Omental fat pad (tissue), 3 donors: ENCODE measurements at regions not wholly inside any gene's neighbourhood (a gene's known extent, or its start where the extent isn't known, plus 50 kb on each side); places are given as distances from the start of the nearest gene placed in this dataset.

Source experiments
- ATAC-seq: fragments of 150-250 bp; one replicate; pipeline ENCODE4 v1.9.1; 2016; ENCODE audit warnings: mild to moderate bottlenecking, moderate library complexity; ENCODE audit not compliant: low FRiP score
- DNase-seq: peaks from one replicate; pipeline ENCODE4 v3.0.0-alpha.2; 2019; ENCODE audit warnings: low spot score
- CTCF ChIP-seq, 3 donors: fragments of 450-650 bp; IDR thresholded peaks; one replicate each; pipeline ENCODE4 v1.5.1; 2016 to 2017; ENCODE audit warnings: antibody characterized with exemption in 3 of 3, mild to moderate bottlenecking in 3 of 3, moderate library complexity in 2 of 3

- DNase-seq (no peak), ATAC-seq (no peak)
- TF ChIP-seq CTCF (IDR thresholded peaks at IDR 0.05) = no peak
Observed at GRCh38 chr9:91144769-91145168, 216.9 kb downstream of the AUH start.

DNA sequence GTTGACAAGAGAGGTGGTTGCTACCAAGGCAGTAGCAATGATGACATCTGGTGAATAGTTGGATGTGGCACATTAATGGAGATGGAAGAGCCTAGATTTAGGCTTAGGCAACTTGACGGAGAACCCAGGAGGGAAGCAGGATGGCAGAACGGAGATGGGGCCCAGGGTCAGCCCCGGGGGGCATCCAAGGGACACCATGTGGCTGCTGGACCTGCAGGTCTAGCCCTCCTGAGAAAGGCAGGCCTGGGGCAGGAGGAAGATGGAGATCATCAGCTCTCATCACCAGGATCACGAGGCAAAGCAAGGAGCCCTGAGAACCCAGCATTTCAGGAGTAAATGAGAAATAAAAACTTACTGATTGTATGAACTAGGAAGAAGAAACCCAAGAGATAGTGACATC lies 216.2 kb downstream of the AUH start:
- DNase-seq (no peak), ATAC-seq (no peak)
- no peak for TF ChIP-seq CTCF (IDR thresholded peaks at IDR 0.05)

DNA sequence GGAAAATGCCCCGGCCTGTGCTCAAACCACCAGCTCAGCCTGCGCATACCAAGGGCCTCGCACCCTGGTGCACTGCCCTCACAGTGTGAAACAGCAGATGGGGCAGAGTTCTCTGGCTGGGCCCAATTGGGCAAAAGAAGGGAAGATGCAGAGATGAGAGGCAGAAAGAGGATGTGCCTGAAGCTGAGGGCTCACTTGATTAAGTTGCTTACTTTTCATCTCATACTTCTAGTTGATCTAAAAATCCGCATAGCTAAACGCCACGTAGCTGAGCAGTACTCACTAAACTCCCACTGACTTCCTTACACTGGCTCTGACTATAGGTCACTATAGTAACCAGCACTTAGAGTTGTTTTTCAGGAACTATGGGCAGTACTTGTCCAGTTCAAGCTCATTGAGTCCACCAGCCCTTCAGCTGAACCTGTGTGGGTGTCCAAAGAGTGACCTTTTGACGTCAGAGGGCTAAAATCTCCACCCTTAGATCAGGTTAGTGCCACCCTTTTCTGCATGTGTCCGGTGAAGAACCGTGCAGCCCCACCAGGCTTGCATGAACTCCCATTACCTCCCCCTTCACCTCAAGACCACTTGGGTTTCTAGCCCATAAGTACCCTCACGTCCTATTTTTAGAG lies 215.2 kb downstream of the AUH start:
- DNase-seq = no peak
- no peak for ATAC-seq
- no peak for TF ChIP-seq CTCF (IDR thresholded peaks at IDR 0.05)

- TF ChIP-seq CTCF (IDR thresholded peaks at IDR 0.05) = no peak
- no peak for ATAC-seq
- no peak for DNase-seq
Observed at GRCh38 chr9:91147079-91147708, 214.5 kb downstream of the AUH start.

DNA sequence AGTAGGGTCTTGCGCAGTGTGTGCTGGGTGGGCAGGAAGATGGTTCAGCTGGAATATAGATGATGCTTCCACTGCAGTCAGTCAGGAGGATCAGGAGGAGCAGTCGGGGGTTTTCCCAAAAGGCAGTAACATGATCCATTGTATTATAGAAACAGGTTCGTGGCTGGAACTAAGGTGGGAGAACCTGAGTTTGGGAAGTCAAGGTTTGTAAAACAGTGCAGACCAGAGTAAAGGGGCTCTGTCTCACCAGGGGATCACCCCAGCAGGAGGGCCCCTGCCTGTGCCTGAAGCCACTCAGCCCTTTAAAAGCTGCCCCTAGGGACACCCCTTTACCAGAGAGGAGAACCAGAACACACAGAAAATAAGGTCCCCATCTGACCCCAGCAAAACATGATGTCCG lies 213.4 kb downstream of the AUH start:
- ATAC-seq (no peak), DNase-seq (no peak)
- no peak for TF ChIP-seq CTCF (IDR thresholded peaks at IDR 0.05)

GRCh38 chr9:91150273-91150997 lies 211.3 kb downstream of the AUH start:
- ATAC-seq = no peak
- no peak for TF ChIP-seq CTCF (IDR thresholded peaks at IDR 0.05)
- no peak for DNase-seq
